GM12874 (cell line): ENCODE measurements at regions not wholly inside any gene's neighbourhood (a gene's known extent, or its start where the extent isn't known, plus 50 kb on each side); places are given as distances from the start of the nearest gene placed in this dataset.

Experiments
- TF ChIP-seq, protein P1 (sequence below): IDR thresholded peaks from 2 replicates; pipeline ENCODE4 v1.5.1; 2011; ENCODE audit warnings: low read depth, mild to moderate bottlenecking, control low read depth, low read length, moderate library complexity; ENCODE audit not compliant: insufficient read depth

DNA sequence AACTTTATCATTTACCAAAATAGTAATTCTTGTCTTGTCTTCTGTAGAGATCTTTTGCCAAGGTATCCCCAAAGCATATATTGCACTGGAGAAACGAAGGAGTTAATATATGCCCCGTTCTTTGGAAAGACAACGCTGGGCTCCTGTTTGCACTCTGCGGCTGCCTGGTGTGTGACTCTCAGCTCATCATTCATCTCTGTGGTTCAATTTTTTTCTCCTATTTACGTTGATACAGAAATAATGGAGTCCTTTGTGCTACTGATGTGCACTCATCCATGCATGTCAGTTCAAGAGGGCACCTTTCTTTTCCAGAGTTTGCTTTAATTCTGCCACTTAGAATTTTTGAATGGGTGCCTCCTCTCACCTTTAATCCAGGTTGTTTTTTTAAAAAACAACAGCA is 655.5 kb downstream of the DCDC2C start:
- TF ChIP-seq, protein P1, sequence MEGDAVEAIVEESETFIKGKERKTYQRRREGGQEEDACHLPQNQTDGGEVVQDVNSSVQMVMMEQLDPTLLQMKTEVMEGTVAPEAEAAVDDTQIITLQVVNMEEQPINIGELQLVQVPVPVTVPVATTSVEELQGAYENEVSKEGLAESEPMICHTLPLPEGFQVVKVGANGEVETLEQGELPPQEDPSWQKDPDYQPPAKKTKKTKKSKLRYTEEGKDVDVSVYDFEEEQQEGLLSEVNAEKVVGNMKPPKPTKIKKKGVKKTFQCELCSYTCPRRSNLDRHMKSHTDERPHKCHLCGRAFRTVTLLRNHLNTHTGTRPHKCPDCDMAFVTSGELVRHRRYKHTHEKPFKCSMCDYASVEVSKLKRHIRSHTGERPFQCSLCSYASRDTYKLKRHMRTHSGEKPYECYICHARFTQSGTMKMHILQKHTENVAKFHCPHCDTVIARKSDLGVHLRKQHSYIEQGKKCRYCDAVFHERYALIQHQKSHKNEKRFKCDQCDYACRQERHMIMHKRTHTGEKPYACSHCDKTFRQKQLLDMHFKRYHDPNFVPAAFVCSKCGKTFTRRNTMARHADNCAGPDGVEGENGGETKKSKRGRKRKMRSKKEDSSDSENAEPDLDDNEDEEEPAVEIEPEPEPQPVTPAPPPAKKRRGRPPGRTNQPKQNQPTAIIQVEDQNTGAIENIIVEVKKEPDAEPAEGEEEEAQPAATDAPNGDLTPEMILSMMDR: no peak

DNA sequence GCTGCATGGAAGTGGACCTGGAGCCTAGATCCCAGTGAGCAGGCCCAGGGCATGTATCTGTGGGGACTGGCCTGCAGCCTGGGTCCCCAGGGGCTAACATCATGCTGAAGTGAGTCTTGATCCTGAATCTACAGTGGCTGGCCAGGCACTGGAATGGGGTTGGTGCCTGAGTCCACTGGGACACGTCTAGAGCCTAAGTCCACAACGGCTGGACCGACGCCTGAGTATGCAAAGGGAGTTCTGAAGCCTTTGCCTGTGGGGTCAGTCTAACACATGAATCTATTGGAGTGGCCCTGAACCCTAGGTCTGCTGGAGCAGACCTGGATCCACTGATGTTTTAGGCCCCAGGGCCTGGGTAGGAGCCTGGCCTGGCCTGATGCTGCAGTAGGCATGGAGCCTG is 665.5 kb downstream of the DCDC2C start:
- TF ChIP-seq, protein P1: no peak

DNA sequence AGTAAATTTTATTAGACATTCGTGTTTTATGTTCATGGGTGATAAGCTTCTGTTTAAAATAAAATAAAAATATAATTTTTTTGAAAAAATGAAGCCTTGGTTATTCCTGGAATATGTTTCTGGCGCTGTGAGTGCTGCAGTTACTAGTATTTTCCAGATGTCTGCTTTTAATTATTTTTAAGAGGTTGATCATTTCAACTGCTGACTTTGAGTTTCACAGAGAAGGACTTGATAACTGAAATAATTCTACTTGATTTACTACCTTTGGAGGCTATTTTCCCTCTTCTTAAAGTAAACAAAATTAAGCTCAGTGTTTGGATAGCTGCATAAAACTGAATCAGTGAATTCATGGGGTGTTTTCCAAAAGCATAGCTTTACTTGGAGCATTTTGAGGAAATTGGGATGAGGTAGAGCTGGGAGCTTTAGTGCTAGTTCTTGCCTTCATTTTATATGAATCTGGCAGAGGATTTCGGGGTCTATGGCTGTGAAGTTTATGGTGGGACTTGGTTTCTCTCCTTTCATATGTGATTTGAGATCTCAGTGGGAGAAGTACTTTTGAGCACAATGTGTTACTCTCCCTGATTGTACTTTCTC is 666.5 kb downstream of the DCDC2C start:
- TF ChIP-seq, protein P1: no peak

DNA sequence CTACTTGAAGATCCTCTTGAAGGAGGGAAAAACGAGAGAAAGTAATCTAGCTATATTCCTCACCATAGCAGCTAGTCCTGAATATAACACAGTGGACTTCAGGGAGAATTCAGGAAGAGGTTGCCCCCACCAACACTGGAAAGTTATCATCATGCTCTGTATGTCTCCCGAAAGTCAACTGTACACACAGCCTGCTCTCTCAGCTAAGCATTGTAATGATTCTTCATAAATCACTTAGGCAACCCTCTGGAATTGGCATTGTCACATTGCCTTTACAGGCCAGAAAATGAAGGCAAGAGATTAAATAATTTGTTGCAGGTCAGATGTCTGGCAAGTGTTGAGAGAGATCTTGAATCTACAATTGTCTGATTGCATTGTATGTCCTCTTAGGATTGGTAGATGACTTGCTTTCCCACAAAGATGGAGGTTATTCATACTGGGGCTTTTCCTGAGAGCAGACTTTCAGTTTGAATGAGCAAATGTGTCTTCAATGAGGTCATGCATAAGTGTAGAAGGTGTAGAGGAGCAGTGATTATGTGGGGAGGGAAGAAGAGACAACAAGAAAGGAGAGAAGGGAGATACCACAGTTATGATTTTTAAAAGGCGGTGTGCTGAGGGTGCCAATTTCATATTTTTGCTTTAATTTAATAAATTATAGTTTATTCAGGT is 667.2 kb downstream of the DCDC2C start:
- TF ChIP-seq, protein P1: no peak

DNA sequence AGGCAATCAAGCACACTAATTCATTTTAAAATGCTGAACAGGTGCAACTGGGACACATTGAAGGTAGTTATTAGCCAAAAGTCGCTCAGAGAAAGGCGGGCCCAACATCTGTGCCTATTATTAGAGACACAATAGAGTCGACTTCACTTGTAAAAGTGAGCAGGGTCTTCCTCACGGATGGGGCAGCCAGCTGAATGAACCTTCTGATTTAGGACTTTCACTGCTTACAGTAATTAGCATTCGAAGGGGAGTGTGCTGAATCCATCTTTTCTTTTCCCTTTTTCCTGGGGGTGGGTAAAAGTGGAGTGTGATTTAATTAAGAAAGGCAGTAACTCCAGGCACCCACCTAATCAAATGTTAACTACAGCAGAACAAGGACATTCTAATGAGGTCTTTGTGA is 677.7 kb downstream of the DCDC2C start:
- TF ChIP-seq, protein P1: no peak

DNA sequence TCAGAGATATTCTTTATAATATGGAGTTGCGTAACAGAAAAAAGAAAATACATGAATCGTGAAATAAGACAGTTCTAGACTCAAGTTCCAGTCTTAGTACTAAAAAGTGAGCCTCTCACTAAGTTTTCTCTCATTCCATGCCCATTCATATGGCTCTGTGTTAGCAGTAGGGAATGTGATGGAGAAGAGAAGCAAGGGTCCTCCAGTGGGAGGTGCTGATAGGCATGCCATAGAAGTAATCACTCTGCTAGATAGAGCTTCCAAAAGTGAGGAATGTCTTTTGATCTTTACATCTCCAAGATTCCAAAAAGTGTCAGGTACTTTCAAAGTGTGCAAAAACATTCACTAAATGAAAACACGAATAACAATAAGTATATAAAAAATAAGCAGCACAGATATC is 678.4 kb downstream of the DCDC2C start:
- TF ChIP-seq, protein P1: no peak

DNA sequence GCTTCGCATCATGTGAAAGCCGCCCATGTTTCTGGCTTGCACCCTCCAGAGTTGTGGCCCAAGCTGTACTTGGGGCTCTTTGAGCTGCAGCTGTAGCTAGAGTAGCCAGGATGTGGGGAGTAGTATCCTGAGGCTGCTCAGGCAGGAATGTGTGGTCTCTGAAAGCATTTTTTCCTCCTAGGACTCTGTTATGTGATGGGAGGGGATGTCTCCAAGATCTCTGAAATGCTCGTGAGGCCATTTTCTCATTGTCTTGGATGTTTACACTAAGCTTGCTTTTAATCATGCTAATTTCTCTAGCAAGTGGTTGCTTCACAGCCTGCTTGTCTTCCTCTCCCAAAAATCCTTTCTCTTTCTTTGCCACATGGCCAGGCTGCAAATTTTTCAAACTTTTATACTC is 687.6 kb downstream of the DCDC2C start:
- TF ChIP-seq, protein P1: no peak
